ENCODE measurements at regions not wholly inside any gene's neighbourhood (a gene's known extent, or its start where the extent isn't known, plus 50 kb on each side); places are given as distances from the start of the nearest gene placed in this dataset.

DNA sequence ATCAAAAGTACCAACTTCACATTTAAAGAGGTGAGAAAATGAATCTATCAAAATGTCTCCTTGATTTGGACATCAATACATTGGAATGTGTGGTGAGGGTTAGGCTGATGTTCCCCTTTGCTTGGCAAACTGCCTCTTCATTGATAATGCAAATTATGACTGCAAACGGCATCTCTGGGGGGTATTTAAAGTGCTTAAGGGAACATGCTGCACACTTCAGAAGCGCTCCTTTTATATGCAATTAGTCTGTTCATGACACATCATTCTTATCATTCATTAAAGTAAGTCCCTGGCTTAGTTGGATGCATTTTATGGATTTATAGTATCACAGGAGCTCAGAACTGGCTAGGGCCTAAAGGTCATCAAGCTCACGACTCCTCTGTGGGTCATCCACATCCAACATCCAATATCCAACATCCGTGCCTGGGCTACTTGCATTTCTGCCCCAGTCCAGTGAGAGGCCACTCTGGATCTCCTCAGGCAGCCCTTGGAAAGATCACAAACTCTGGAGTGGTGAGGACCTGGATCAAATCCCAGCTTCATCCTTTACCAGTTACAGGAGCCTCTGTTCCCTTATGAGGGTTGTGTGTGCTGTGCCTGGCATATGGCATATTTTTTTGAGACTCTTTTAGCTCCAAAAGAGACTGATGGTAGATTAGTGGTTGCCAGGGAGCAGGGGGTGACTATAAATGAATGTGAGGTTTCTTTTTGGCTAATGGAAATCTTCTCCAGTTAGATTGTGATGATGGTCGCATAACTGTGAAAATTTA is 136.8 kb upstream of the FOXB1 start:
- Histone ChIP-seq H4K20me1 (ENCODE audit: control insufficient read depth, insufficient read depth, insufficient read length) (no peaks in the 10 kb centered on the region), H3K4me1 (ENCODE audit: insufficient read depth, low read length) (peaks cover 4% of the 10 kb centered on the region; the same call in 1 of the 2 replicates), H3K23ac (ENCODE audit: insufficient read length, low read depth, low read length) (no peak overlapping the region), H3K4ac (ENCODE audit: low read depth, low read length) (no peak overlapping the region), H4K8ac (replicated peaks; ENCODE audit: insufficient read length, low read depth, low read length) (no peak overlapping the region), H3K79me1 (ENCODE audit: insufficient read depth, low read depth, low read length, poor library complexity, severe bottlenecking) (no peaks in the 10 kb centered on the region), H2BK120ac (ENCODE audit: low read depth, low read length, poor library complexity, severe bottlenecking) (no peak overlapping the region), H3K27ac (ENCODE audit: insufficient read length, low read depth, low read length) (no peak overlapping the region), H2BK5ac (ENCODE audit: insufficient read length, low read length) (no peak overlapping the region), H2BK15ac (ENCODE audit: low read depth, low read length) (no peak overlapping the region), H3K56ac (ENCODE audit: insufficient read length, low read depth, low read length) (no peak overlapping the region), H3K14ac (ENCODE audit: insufficient read depth, low read length) (no peak overlapping the region), H3K79me2 (ENCODE audit: insufficient read depth, low read length) (no peaks in the 10 kb centered on the region), H2BK12ac (ENCODE audit: insufficient read length, low read depth, low read length) (no peak overlapping the region), H3K4me2 (ENCODE audit: insufficient read depth, insufficient read length, low read length) (no peak overlapping the region), H2BK20ac (ENCODE audit: low read depth, low read length, poor library complexity, severe bottlenecking) (no peak overlapping the region), H2AFZ (ENCODE audit: low read length) (no peak overlapping the region), H3T11ph (ENCODE audit: low read length) (no peak overlapping the region), H4K91ac (ENCODE audit: insufficient read length, low read depth, low read length) (no peak overlapping the region), H3K23me2 (ENCODE audit: insufficient read length, low read depth, low read length, poor library complexity, severe bottlenecking) (no peaks in the 10 kb centered on the region), H3K9me3 (ENCODE audit: control insufficient read depth, low read depth, low read length) (no peaks in the 10 kb centered on the region), H3K18ac (ENCODE audit: insufficient read length, low read depth, low read length) (no peak overlapping the region), H3K27me3 (ENCODE audit: insufficient read depth, low read length) (no peaks in the 10 kb centered on the region), H4K5ac (ENCODE audit: insufficient read length, low read depth, low read length) (no peak overlapping the region), H3K9ac (ENCODE audit: extremely low read depth, insufficient read length, low read length) (no peak overlapping the region), H2AK5ac (ENCODE audit: insufficient read length, low read length) (no peak overlapping the region)
- peaks cover 3% of the 10 kb centered on the region; the same call in 1 of the 2 replicates for H3K27me3 Mint-ChIP-seq (ENCODE audit: low read depth)
- H3K27ac Mint-ChIP-seq = no peak overlapping the region; a peak in 1 of 7 replicates
- DNase-seq = no peak
- TF ChIP-seq, protein P1, sequence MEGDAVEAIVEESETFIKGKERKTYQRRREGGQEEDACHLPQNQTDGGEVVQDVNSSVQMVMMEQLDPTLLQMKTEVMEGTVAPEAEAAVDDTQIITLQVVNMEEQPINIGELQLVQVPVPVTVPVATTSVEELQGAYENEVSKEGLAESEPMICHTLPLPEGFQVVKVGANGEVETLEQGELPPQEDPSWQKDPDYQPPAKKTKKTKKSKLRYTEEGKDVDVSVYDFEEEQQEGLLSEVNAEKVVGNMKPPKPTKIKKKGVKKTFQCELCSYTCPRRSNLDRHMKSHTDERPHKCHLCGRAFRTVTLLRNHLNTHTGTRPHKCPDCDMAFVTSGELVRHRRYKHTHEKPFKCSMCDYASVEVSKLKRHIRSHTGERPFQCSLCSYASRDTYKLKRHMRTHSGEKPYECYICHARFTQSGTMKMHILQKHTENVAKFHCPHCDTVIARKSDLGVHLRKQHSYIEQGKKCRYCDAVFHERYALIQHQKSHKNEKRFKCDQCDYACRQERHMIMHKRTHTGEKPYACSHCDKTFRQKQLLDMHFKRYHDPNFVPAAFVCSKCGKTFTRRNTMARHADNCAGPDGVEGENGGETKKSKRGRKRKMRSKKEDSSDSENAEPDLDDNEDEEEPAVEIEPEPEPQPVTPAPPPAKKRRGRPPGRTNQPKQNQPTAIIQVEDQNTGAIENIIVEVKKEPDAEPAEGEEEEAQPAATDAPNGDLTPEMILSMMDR (conservative IDR thresholded peaks at IDR 0.05) = no peak
- no peaks in the 10 kb centered on the region for H3K36me3 Mint-ChIP-seq (ENCODE audit: insufficient read depth in 1 of 3, low read depth in 3 of 3)
- H3K4me1 Mint-ChIP-seq = peaks cover 9 to 10% of the 10 kb centered on the region in 2 experiments
- H3K4me3 Mint-ChIP-seq = no peak overlapping the region
- WGBS (ENCODE audit: extremely low coverage, insufficient read length, low lambda C conversion rate) = no CpG with 5 or more reads among the region's 5 CpGs
- H3K9me3 Mint-ChIP-seq = no peaks in the 10 kb centered on the region

Measured in H9 (cell line).